Brain microvascular endothelial cell (primary cell): ENCODE measurements at regions not wholly inside any gene's neighbourhood (a gene's known extent, or its start where the extent isn't known, plus 50 kb on each side); places are given as distances from the start of the nearest gene placed in this dataset.

Source experiments
- DNase-seq: peaks from one replicate; pipeline ENCODE4 v3.0.0-alpha.2; 2020
- H3K27ac ChIP-seq: fragments of 250-450 bp; sonication (Bioruptor Pico); 2 replicates; pipeline ENCODE4 v1.5.1; 2020; ENCODE audit warnings: mild to moderate bottlenecking, moderate library complexity
- H3K27me3 ChIP-seq: fragments of 250-450 bp; sonication (Bioruptor Pico); replicated peaks from 2 replicates; pipeline ENCODE4 v1.5.1; 2020; ENCODE audit warnings: mild to moderate bottlenecking
- H3K36me3 ChIP-seq: fragments of 250-450 bp; sonication (Bioruptor Pico); replicated peaks from 2 replicates; pipeline ENCODE4 v1.5.1; 2020; ENCODE audit warnings: mild to moderate bottlenecking
- H3K4me3 ChIP-seq: 2 replicates; pipeline ENCODE4 v1.5.1; 2011; ENCODE audit warnings: low read depth, mild to moderate bottlenecking, control low read depth, low read length, moderate library complexity
- in situ Hi-C: cut with HindIII; loops from 2 replicates; pipeline ENCODE4 v1.10.0; 2017; ENCODE audit warnings: low sequenced_read_pairs, low pct_ligation_motif_present
- TF ChIP-seq, protein P1 (sequence below): IDR thresholded peaks from 2 replicates; pipeline ENCODE4 v1.5.1; 2011; ENCODE audit warnings: low read depth, mild to moderate bottlenecking, moderate library complexity, low read length, control low read depth, inconsistent platforms; ENCODE audit errors: missing control alignments

DNA sequence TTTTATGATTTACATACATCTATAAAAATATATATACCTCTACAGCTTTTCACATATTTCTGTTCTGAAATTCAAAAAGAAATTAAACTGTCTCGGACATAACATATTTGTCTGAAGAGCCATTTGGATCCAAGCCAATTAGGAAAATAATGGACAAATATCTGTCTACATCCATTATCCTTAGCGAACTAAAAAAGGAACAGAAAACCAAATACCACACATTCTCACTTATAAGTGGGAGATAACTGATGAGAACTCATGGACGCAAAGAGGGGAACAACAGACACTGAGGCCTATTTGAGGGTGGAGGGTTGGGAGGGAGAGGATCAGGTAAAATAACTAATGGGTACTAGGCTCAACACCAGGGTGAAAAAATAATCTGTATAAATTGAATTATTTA is 829.4 kb upstream of the ALCAM start:
- in situ Hi-C loops = no loop called here
- TF ChIP-seq, protein P1, sequence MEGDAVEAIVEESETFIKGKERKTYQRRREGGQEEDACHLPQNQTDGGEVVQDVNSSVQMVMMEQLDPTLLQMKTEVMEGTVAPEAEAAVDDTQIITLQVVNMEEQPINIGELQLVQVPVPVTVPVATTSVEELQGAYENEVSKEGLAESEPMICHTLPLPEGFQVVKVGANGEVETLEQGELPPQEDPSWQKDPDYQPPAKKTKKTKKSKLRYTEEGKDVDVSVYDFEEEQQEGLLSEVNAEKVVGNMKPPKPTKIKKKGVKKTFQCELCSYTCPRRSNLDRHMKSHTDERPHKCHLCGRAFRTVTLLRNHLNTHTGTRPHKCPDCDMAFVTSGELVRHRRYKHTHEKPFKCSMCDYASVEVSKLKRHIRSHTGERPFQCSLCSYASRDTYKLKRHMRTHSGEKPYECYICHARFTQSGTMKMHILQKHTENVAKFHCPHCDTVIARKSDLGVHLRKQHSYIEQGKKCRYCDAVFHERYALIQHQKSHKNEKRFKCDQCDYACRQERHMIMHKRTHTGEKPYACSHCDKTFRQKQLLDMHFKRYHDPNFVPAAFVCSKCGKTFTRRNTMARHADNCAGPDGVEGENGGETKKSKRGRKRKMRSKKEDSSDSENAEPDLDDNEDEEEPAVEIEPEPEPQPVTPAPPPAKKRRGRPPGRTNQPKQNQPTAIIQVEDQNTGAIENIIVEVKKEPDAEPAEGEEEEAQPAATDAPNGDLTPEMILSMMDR = no peak

DNA sequence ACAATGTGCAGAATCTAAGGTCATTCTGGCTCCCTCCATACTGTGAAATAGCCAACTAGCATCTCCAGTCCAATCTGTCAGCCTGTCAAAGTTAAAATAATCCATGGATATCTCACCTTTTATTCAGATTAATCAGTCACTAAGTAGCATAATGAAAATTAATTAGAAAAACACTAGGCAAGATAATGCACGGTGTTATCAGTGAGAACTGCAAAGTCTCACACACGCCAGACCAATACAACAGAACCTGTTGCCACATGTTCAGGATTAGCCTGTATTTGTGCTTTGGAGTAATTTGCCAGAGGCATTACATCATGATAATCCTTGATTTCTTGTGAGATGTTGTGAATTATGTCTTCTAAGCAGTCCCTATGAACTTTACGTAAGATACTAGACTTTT is 820.4 kb upstream of the ALCAM start:
- Histone ChIP-seq H3K27me3 (no peaks in the 10 kb centered on the region), H3K4me3 (no peak overlapping the region), H3K27ac (no peak overlapping the region), H3K36me3 (no peaks in the 10 kb centered on the region)
- TF ChIP-seq, protein P1 = no peak
- in situ Hi-C loops = no loop called here
- DNase-seq = no peak

More for the DNA sequence above, 829.4 kb upstream of the ALCAM start:
- Histone ChIP-seq H3K4me3 (no peak overlapping the region), H3K36me3 (no peaks in the 10 kb centered on the region), H3K27ac (no peak overlapping the region), H3K27me3 (no peaks in the 10 kb centered on the region)
- DNase-seq = no peak

DNA sequence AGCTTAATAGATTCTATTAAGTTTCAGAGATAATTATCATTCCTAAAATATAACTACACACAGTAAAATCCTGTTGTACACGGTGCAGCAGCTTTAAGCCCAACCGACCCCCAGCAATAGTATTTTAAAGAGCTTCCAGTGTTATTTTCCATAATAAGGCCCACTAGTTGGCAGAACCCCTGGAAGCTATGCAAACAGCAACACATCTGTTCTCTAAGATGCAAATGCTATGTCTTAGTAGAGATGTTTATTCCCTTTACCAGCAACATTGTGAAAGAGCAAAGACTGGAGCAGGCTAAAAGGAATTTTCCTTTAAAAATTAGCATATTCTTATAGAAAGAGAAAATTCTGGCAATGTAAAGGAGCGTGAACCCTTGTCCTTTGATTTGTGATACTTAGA is 819.7 kb upstream of the ALCAM start:
- Histone ChIP-seq H3K4me3 (no peak overlapping the region), H3K27ac (no peak overlapping the region), H3K36me3 (no peaks in the 10 kb centered on the region), H3K27me3 (no peaks in the 10 kb centered on the region)
- TF ChIP-seq, protein P1 = no peak
- in situ Hi-C loops = no loop called here
- DNase-seq = no peak

DNA sequence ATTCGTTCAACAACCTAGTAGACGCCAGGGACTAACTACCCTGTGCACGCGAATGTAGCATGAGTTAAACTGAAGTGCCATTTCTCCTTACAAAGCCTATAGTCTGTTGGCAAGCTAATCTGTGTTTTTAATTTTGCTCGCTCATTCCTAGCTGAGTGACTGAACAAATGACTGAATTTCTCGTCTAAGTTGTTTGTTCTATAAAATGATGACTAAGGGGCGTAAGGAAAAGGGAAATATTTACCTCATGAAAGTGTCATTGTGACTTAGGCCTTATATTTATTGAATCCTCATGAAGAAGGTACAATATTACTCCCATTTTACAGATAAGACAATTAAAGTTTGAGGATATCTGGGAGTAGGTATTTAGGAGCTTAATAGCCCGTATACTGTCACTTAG is 818.3 kb upstream of the ALCAM start:
- in situ Hi-C loops = no loop called here
- no peaks in the 10 kb centered on the region for H3K36me3 ChIP-seq
- no peaks in the 10 kb centered on the region for H3K27me3 ChIP-seq

DNA sequence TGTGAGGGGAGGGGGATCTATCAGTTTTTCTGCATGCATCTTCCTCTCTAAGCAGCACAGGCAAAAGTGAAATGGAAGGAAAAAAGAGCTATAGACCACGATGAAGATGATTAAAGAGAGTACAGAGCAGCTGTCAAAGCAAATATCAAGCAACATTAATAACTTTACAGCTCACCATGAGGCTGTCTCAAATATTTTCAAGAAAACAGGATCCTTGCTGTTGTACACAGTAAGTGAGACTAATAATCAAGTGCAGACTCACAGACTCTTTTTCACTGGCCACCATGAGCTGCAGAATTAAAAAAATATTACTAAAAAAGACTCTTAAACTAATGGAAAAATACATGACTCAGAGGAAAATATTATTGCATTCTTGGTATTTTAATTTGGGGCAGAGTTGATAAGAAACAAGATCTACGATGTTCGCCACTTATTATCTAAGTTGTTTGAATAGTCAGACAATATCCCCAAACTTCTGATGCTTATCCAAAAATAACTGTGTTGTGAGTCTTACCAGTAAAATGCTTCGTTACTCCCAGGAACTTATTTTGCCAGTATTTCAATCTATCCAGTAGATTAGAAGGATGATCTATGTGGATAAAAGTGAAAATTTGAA is 817.5 kb upstream of the ALCAM start:
- TF ChIP-seq, protein P1 = no peak
- H3K4me3 ChIP-seq = no peak overlapping the region
- in situ Hi-C loops = no loop called here

More for the DNA sequence above, 818.3 kb upstream of the ALCAM start:
- DNase-seq = no peak
- no peak overlapping the region for H3K27ac ChIP-seq
- no peak overlapping the region for H3K4me3 ChIP-seq
- TF ChIP-seq, protein P1 = no peak

DNA sequence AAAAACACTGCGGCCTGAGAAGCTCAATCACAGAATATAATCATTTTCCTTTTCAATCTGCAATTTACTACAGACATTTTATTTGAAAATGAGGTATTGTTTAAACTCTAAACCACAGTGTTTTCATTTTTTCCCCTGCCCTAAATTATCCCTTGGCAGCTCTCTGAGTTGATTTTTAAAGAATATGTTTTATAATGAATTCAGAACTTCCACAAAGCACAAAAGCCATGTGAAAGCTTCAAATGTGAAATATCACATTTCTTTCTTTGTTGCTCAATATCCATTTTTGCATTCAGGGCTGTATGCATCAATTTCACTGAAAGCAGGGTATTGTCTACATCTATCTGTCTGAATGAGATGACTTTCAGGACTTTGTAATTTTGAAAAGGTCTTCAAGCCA is 813.6 kb upstream of the ALCAM start:
- TF ChIP-seq, protein P1 = no peak
- Histone ChIP-seq H3K27ac (no peak overlapping the region), H3K4me3 (no peak overlapping the region), H3K36me3 (no peaks in the 10 kb centered on the region), H3K27me3 (no peaks in the 10 kb centered on the region)
- DNase-seq = no peak
- in situ Hi-C loops = no loop called here

More for the DNA sequence above, 817.5 kb upstream of the ALCAM start:
- Histone ChIP-seq H3K27ac (no peak overlapping the region), H3K27me3 (no peaks in the 10 kb centered on the region), H3K36me3 (no peaks in the 10 kb centered on the region)
- no peak for DNase-seq
